ENCODE measurements at regions not wholly inside any gene's neighbourhood (a gene's known extent, or its start where the extent isn't known, plus 50 kb on each side); places are given as distances from the start of the nearest gene placed in this dataset.

DNA sequence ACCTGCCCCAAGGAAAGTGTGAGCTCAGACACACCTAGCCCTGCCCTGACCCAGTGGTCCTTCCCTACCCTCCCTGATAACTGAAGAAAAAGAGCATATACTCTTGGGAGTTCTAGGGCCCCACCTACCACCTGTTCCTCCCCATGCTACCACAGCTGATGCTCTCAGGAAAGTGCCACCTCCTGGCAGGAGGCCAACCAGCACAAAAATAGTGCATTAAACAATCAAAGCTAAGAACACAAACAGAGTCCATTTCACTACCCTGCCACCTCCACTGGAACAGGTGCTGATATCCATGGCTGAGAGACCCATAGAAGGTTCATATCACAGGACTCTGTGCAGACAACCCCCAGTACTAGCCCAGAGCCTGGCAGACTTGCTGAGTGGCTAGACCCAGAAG, 288.6 kb upstream of the PHF14 start:
- Histone ChIP-seq H3K9ac (ENCODE audit: low read length) (no peak overlapping the region), H3F3A (ENCODE audit: insufficient read depth, low read length) (no peaks in the 10 kb centered on the region), H3K9me2 (replicated peaks; ENCODE audit: insufficient read depth, low read length) (no peaks in the 10 kb centered on the region), H2AFZ (ENCODE audit: low read length) (no peak overlapping the region), H3K79me2 (ENCODE audit: low read length) (no peaks in the 10 kb centered on the region), H3K4me3 (ENCODE audit: low read length) (no peak overlapping the region), H3K27me3 (replicated peaks; ENCODE audit: insufficient read depth, low read length) (no peaks in the 10 kb centered on the region), H3K9me3 (replicated peaks; ENCODE audit: insufficient read depth, low read length) (no peaks in the 10 kb centered on the region), H3K27ac (ENCODE audit: low read length) (no peak overlapping the region), H3K36me3 (replicated peaks; ENCODE audit: insufficient read depth, low read length) (no peaks in the 10 kb centered on the region), H3K4me1 (ENCODE audit: low read length) (no peaks in the 10 kb centered on the region), H4K20me1 (ENCODE audit: insufficient read depth, low read length) (no peaks in the 10 kb centered on the region), H3K4me2 (ENCODE audit: low read depth, low read length) (no peak overlapping the region)
- DNase-seq: no peak
- no peak for TF ChIP-seq EZH2 (optimal IDR thresholded peaks at IDR 0.05; ENCODE audit: low read depth, low read length)
- TF ChIP-seq, protein P1, sequence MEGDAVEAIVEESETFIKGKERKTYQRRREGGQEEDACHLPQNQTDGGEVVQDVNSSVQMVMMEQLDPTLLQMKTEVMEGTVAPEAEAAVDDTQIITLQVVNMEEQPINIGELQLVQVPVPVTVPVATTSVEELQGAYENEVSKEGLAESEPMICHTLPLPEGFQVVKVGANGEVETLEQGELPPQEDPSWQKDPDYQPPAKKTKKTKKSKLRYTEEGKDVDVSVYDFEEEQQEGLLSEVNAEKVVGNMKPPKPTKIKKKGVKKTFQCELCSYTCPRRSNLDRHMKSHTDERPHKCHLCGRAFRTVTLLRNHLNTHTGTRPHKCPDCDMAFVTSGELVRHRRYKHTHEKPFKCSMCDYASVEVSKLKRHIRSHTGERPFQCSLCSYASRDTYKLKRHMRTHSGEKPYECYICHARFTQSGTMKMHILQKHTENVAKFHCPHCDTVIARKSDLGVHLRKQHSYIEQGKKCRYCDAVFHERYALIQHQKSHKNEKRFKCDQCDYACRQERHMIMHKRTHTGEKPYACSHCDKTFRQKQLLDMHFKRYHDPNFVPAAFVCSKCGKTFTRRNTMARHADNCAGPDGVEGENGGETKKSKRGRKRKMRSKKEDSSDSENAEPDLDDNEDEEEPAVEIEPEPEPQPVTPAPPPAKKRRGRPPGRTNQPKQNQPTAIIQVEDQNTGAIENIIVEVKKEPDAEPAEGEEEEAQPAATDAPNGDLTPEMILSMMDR (IDR thresholded peaks at IDR 0.05; ENCODE audit: low read length): no peak
- no peak for TF ChIP-seq EZH2phosphoT487 (IDR thresholded peaks at IDR 0.05; ENCODE audit: low read length)

DNA sequence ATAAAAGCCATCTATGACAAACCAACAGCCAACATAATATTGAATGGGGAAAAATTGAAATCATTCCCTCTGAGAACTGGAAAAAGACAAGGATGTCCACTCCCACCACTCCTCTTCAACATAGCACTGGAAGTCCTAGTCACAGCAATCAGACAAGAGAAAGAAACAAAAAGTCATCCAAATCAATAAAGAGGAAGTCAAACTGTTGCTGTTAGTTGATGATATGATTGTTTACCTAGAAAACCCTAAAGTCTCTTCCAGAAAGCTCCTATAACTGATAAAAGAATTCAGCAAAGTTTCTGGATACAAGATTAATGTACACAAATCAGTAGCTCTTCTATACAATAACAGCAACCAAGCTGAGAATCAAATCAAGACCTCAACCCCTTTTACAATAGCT, 285.1 kb upstream of the PHF14 start:
- TF ChIP-seq EZH2 (optimal IDR thresholded peaks at IDR 0.05; ENCODE audit: low read depth, low read length) (no peak), EZH2phosphoT487 (IDR thresholded peaks at IDR 0.05; ENCODE audit: low read length) (no peak)
- TF ChIP-seq, protein P1 (IDR thresholded peaks at IDR 0.05; ENCODE audit: low read length): no peak
- Histone ChIP-seq H3K4me3 (ENCODE audit: low read length) (no peak overlapping the region), H3K9me2 (replicated peaks; ENCODE audit: insufficient read depth, low read length) (no peaks in the 10 kb centered on the region), H4K20me1 (ENCODE audit: insufficient read depth, low read length) (no peaks in the 10 kb centered on the region), H3K4me1 (ENCODE audit: low read length) (no peaks in the 10 kb centered on the region), H3K27ac (ENCODE audit: low read length) (no peak overlapping the region), H3F3A (ENCODE audit: insufficient read depth, low read length) (no peaks in the 10 kb centered on the region), H2AFZ (ENCODE audit: low read length) (no peak overlapping the region), H3K9me3 (replicated peaks; ENCODE audit: insufficient read depth, low read length) (no peaks in the 10 kb centered on the region), H3K4me2 (ENCODE audit: low read depth, low read length) (no peak overlapping the region), H3K9ac (ENCODE audit: low read length) (no peak overlapping the region), H3K36me3 (replicated peaks; ENCODE audit: insufficient read depth, low read length) (no peaks in the 10 kb centered on the region), H3K79me2 (ENCODE audit: low read length) (no peaks in the 10 kb centered on the region), H3K27me3 (replicated peaks; ENCODE audit: insufficient read depth, low read length) (no peaks in the 10 kb centered on the region)
- DNase-seq: no peak

DNA sequence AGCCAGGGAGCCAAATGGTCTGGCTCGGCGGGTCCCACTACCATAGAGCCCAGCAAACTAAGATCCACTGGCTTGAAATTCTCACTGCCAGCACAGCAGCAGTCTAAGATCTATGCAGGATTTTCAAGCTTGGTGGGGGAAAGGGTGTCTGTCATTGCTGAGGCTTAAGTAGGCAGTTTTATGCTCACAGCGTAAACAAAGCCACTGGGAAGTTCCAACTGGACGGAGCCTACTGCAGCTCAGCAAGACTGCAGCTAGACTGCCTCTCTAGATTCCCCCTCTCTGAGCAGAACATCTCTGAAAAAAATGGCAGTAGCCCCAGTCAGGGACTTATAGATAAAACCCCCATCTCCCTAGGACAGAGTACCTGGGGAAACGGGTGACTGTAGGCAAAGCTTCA, 277.6 kb upstream of the PHF14 start:
- Histone ChIP-seq H3K9me2 (replicated peaks; ENCODE audit: insufficient read depth, low read length) (no peaks in the 10 kb centered on the region), H3K4me2 (ENCODE audit: low read depth, low read length) (no peak overlapping the region), H3K9me3 (replicated peaks; ENCODE audit: insufficient read depth, low read length) (no peaks in the 10 kb centered on the region), H3F3A (ENCODE audit: insufficient read depth, low read length) (no peaks in the 10 kb centered on the region), H3K4me1 (ENCODE audit: low read length) (no peaks in the 10 kb centered on the region), H3K4me3 (ENCODE audit: low read length) (no peak overlapping the region), H4K20me1 (ENCODE audit: insufficient read depth, low read length) (no peaks in the 10 kb centered on the region), H2AFZ (ENCODE audit: low read length) (no peak overlapping the region), H3K9ac (ENCODE audit: low read length) (no peak overlapping the region), H3K27ac (ENCODE audit: low read length) (no peak overlapping the region), H3K27me3 (replicated peaks; ENCODE audit: insufficient read depth, low read length) (no peaks in the 10 kb centered on the region), H3K79me2 (ENCODE audit: low read length) (no peaks in the 10 kb centered on the region), H3K36me3 (replicated peaks; ENCODE audit: insufficient read depth, low read length) (no peaks in the 10 kb centered on the region)
- TF ChIP-seq EZH2 (optimal IDR thresholded peaks at IDR 0.05; ENCODE audit: low read depth, low read length): no peak
- TF ChIP-seq, protein P1 (IDR thresholded peaks at IDR 0.05; ENCODE audit: low read length): no peak
- TF ChIP-seq EZH2phosphoT487 (IDR thresholded peaks at IDR 0.05; ENCODE audit: low read length): no peak
- DNase-seq: no peak

All from MM.1S (cell line).